ENCODE measurements at regions not wholly inside any gene's neighbourhood (a gene's known extent, or its start where the extent isn't known, plus 50 kb on each side); places are given as distances from the start of the nearest gene placed in this dataset.
A peak's percentile ranks its signal among the peaks of the same experiment; 100 is the strongest.

DNA sequence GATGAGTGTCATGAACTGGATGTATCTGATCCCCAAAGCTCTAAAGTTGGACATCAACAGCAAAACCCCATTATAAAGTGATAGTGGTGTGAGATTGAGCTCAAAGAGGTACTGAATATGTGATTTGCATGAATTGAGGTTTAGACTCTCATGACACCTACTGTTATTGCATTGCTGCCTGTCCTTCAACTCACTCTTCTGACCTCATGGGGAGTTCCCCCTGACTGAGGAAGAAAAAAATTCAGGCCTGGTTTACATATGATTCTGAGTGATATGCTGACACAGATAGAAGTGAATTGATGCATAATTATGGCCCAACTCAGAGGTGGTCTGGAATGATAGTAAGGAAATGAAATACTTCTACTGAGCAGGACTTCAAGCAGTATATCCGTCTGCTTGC, 76.2 kb upstream of the CHD1 start:
- H3K4me1 Mint-ChIP-seq: peaks cover 16 to 21% (median 20%) of the 10 kb centered on the region in 3 donors
- ATAC-seq (ENCODE audit: low read depth in 2 of 2) (peak; percentile 98 to 99), DNase-seq (peak; percentile 76)
- peak overlapping the region; percentile 44 to 91 (median 78) for H3K27ac Mint-ChIP-seq
- no peaks in the 10 kb centered on the region for H3K27me3 Mint-ChIP-seq
- H3K36me3 Mint-ChIP-seq: no peaks in the 10 kb centered on the region
- no peak overlapping the region for H3K4me3 Mint-ChIP-seq
- H3K9me3 Mint-ChIP-seq: no peaks in the 10 kb centered on the region

DNA sequence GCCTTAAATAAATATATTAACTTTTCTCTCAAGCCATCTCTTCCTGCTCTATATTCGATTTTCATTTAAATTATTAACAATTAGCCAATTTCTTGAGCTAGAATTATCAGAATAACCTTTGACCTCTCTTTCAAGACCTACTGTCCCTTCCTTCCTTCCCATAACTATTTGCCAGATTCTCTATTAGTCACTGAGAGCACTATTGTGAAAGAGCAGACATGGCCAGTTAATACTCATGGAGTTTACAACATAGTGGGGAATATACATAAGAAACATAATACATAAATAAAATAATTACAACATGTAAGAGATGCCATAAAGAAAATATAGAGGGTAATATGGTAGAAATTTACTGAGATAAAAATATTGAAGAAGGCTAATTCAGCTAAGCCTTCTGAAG, 72.1 kb upstream of the CHD1 start:
- H3K27ac Mint-ChIP-seq: peak overlapping the region in 2 of 6 donors; percentile 5 to 26
- ATAC-seq (ENCODE audit: low read depth in 2 of 2) (no peak), DNase-seq (no peak)
- H3K27me3 Mint-ChIP-seq: no peaks in the 10 kb centered on the region
- H3K4me1 Mint-ChIP-seq: peaks cover 16 to 21% (median 20%) of the 10 kb centered on the region in 3 donors
- H3K4me3 Mint-ChIP-seq: no peak overlapping the region
- no peaks in the 10 kb centered on the region for H3K36me3 Mint-ChIP-seq
- H3K9me3 Mint-ChIP-seq: no peaks in the 10 kb centered on the region

DNA sequence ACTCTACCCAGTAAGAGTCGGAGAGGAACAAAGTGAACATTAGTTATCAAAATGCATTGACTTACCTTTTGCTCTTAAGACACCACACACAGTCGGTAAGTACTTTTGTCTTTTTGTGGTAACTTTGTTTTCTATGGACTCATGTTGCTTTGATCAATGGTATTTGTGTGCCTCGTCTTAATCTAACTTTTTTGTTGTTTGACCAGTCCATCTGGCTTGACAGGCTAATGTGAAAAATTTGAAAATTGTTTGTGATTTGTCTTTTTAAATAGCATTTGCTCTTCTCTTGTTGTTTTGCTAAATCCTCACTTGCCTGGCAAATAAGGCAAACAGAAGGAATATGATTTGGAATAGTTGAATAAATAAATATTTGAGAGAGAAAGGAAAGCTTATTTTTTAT, 71.4 kb upstream of the CHD1 start:
- ATAC-seq (ENCODE audit: low read depth in 2 of 2) (no peak), DNase-seq (no peak)
- Mint-ChIP-seq H3K9me3 (no peaks in the 10 kb centered on the region), H3K4me3 (no peak overlapping the region), H3K27ac (no peak overlapping the region), H3K36me3 (no peaks in the 10 kb centered on the region), H3K4me1 (peaks cover 9 to 15% (median 14%) of the 10 kb centered on the region in 3 donors), H3K27me3 (no peaks in the 10 kb centered on the region)

DNA sequence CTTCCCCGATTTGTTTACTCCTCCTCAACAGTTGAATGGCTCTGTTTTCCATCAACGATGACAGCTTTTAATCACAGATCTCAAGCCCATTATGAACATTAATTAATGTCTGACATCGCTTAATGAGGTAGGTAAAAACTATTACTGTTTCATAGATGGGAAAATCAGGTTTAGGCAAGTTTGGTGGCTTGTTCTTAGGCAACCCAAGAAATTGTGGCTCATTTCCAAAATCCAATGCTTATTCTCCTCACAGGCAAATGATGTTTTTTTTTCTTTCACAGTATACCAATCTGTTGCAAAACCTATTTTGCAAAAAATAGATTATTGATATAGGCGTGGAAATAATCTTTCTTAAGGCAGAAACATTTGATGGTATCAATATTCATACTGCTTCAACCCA, 70.8 kb upstream of the CHD1 start:
- no peaks in the 10 kb centered on the region for H3K36me3 Mint-ChIP-seq
- H3K4me3 Mint-ChIP-seq: no peak overlapping the region
- H3K9me3 Mint-ChIP-seq: no peaks in the 10 kb centered on the region
- DNase-seq (no peak), ATAC-seq (ENCODE audit: low read depth in 2 of 2) (no peak)
- no peak overlapping the region for H3K27ac Mint-ChIP-seq
- H3K4me1 Mint-ChIP-seq: peaks cover 3 to 9% (median 8%) of the 10 kb centered on the region in 3 donors
- H3K27me3 Mint-ChIP-seq: no peaks in the 10 kb centered on the region

DNA sequence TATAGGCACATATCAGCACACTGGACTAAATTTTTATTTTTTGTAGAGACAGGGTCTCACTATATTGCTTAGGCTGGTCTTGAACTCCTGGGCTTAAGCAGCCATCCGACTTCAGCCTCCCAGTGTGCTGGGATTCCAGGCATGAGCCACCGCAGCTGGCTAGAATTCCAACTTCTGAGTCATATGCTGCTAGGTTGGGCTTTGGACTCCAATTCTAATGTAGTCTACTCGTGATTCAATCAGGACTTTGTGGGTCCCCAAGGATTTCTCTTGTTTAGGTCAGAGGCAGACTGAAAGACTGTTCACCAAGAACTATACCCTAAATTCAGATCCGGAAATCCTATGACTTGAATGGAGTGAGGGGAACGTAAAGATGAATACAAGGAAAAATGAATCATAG, 68.2 kb upstream of the CHD1 start:
- Mint-ChIP-seq H3K27me3 (no peaks in the 10 kb centered on the region), H3K27ac (no peak overlapping the region), H3K36me3 (no peaks in the 10 kb centered on the region), H3K9me3 (no peaks in the 10 kb centered on the region), H3K4me1 (peaks cover 0 to 2% (median 1%) of the 10 kb centered on the region in 3 donors), H3K4me3 (no peak overlapping the region)
- no peak for ATAC-seq (ENCODE audit: low read depth in 2 of 2)
- DNase-seq: no peak

DNA sequence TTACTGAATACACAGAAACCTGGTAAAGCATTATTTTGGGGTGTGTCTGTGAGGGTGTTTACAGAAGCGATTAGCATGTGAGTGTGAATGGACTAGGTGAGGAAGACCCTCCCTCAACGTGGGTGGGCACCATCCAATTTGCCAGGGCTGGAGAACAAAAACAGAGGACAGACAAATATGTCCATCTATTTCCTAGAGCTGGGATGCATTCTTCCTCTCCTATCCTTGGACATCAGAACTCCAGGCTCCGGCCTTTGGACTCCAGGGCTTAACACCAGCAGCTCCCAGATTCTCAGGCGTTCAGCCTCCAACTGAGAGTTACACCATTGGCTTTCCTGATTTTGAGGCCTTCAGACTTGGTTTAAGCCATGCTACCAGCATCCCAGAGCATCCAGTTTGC, 65.8 kb upstream of the CHD1 start:
- DNase-seq (no peak), ATAC-seq (ENCODE audit: low read depth in 2 of 2) (no peak)
- H3K36me3 Mint-ChIP-seq: no peaks in the 10 kb centered on the region
- no peak overlapping the region for H3K4me3 Mint-ChIP-seq
- peak overlapping the region in 1 of 6 donors; percentile 71 for H3K27ac Mint-ChIP-seq
- no peaks in the 10 kb centered on the region for H3K27me3 Mint-ChIP-seq
- H3K4me1 Mint-ChIP-seq: peaks cover 4 to 11% (median 5%) of the 10 kb centered on the region in 3 donors
- peaks cover 0 to 2% (median 0%) of the 10 kb centered on the region in 7 donors for H3K9me3 Mint-ChIP-seq

DNA sequence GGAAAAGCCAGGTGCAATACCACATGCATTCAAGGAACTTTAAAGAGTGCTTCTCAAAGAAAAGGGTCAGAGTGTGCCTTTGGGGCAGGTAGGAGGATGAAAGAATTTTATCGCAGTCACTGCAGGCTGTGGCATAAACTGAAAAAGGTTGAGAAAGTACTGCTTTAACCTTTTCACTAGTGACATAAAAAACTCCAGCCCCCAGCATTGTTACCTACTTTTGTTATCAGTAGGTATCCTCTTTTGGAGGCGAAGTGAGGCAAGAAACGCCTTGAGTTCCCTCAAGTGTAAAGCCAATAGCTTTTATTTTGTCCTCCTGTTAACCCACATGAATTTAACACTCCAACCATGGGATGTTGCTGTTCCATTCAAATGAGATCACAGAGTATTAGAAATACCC, 64.7 kb upstream of the CHD1 start:
- ATAC-seq (ENCODE audit: low read depth in 2 of 2) (no peak), DNase-seq (no peak)
- H3K27ac Mint-ChIP-seq: no peak overlapping the region
- no peaks in the 10 kb centered on the region for H3K36me3 Mint-ChIP-seq
- H3K9me3 Mint-ChIP-seq: peaks cover 0 to 4% (median 0%) of the 10 kb centered on the region in 7 donors
- no peaks in the 10 kb centered on the region for H3K27me3 Mint-ChIP-seq
- H3K4me3 Mint-ChIP-seq: no peak overlapping the region
- peaks cover 6 to 22% (median 14%) of the 10 kb centered on the region in 3 donors for H3K4me1 Mint-ChIP-seq

DNA sequence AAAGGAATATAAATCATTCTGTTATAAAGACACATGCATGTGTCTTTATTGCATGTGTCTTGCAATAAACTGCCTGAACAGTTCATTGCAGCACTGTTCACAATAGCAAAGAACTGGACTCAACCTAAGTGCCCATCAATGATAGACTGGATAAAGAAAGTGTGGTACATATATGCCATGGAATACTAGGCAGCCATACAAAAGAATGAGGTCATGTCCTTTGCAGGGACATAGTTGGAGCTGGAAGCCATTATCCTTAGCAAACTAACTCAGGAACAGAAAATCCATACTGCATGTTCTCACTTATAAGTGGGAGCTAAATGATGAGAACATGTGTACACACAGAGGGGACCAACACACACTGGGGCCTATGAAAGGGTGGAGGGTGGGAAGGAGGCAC, 63.7 kb upstream of the CHD1 start:
- Mint-ChIP-seq H3K27me3 (no peaks in the 10 kb centered on the region), H3K36me3 (no peaks in the 10 kb centered on the region), H3K4me1 (peaks cover 6 to 23% (median 14%) of the 10 kb centered on the region in 3 donors), H3K9me3 (peaks cover 0 to 4% (median 0%) of the 10 kb centered on the region in 7 donors), H3K4me3 (no peak overlapping the region), H3K27ac (no peak overlapping the region)
- DNase-seq (no peak), ATAC-seq (ENCODE audit: low read depth in 2 of 2) (no peak)

DNA sequence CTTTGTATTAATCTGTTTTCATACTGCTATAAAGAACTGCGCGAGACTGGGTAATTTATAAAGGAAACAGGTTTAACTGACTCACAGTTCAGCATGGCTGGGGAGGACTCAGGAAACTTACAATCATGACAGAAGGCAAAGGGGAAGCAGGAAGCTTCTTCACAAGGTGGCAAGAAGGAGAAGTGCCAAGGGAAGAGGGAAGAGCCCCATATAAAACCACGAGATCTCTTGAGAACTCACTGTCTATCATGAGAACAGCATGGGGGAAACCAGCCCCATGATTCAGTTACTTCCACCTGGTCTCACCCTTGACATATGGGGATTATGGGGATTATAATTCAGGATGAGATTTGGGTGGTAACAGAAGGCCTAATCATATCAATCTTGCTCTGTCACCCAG, 60.9 kb upstream of the CHD1 start:
- Mint-ChIP-seq H3K36me3 (no peaks in the 10 kb centered on the region), H3K27me3 (no peaks in the 10 kb centered on the region), H3K9me3 (peaks cover 0 to 4% (median 0%) of the 10 kb centered on the region in 7 donors), H3K4me3 (peak overlapping the region in 1 of 8 donors; percentile 33), H3K4me1 (peaks cover 6 to 23% (median 14%) of the 10 kb centered on the region in 3 donors), H3K27ac (peak overlapping the region in 3 of 6 donors; percentile 23 to 73 (median 62))
- peak; percentile 41 to 86 for ATAC-seq (ENCODE audit: low read depth in 2 of 2)
- peak; percentile 21 for DNase-seq

DNA sequence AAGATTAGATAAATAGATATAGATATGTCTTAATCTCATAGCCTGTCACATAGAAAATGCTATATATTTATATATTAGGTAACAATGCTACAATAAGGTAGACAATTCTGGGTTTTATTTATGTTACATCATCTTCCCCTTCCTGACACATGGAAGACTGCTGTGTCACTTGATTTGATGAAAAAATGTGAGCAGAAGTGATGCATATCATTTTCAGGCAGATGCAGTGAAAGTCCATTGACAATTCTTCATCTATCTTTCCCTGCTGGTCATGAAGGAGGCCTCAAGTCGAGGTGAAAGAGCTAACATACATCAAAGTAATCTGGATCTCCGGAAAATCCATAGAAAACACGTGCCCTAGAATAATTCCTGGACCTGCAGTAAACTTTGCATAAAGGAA, 57.8 kb upstream of the CHD1 start:
- ATAC-seq (ENCODE audit: low read depth in 2 of 2) (no peak), DNase-seq (no peak)
- H3K36me3 Mint-ChIP-seq: no peaks in the 10 kb centered on the region
- peaks cover 6 to 23% (median 14%) of the 10 kb centered on the region in 3 donors for H3K4me1 Mint-ChIP-seq
- no peaks in the 10 kb centered on the region for H3K27me3 Mint-ChIP-seq
- no peak overlapping the region for H3K4me3 Mint-ChIP-seq
- no peak overlapping the region for H3K27ac Mint-ChIP-seq
- peaks cover 0 to 4% (median 0%) of the 10 kb centered on the region in 7 donors for H3K9me3 Mint-ChIP-seq

DNA sequence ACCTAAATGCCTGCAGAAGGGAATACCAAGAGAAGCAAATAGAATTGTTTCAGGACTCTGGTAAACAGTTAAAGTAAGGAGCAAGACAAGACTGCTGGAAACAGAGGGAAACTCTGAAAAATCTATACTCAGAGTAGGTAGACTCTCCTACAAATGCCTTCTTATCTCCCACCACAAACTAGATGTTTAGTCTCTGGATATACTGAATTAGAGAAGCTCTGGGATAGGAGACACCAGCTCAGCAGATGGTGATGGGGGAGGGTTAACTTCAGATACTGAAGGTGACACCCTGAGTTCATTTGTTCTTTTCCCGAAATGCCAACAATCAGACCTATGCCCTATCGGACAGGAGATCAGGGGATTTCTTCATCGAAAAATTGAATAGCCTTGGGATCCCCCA, 54.1 kb upstream of the CHD1 start:
- ATAC-seq (ENCODE audit: low read depth in 2 of 2) (no peak), DNase-seq (no peak)
- Mint-ChIP-seq H3K36me3 (no peaks in the 10 kb centered on the region), H3K27me3 (no peaks in the 10 kb centered on the region), H3K4me1 (peaks cover 0 to 1% (median 0%) of the 10 kb centered on the region in 3 donors), H3K27ac (peak overlapping the region in 1 of 6 donors; percentile 28), H3K9me3 (no peaks in the 10 kb centered on the region), H3K4me3 (no peak overlapping the region)

Data from naive B cell (primary cell).